D721Med (cell line): ENCODE measurements at regions not wholly inside any gene's neighbourhood (a gene's known extent, or its start where the extent isn't known, plus 50 kb on each side); places are given as distances from the start of the nearest gene placed in this dataset.

Experiments
- DNase-seq: peaks from one replicate; pipeline ENCODE4 v3.0.0; 2011; ENCODE audit warnings: low spot score; ENCODE audit not compliant: insufficient read length
- FAIRE-seq: peaks from 2 replicates; lab custom pipeline; 2011; peaks lifted over from hg19 to GRCh38; lab: Jason Lieb, UNC
- CTCF ChIP-seq: IDR thresholded peaks from 2 replicates; pipeline ENCODE4 v1.5.1; 2012; ENCODE audit warnings: mild to moderate bottlenecking, control low read depth; ENCODE audit not compliant: insufficient read depth; ENCODE audit errors: missing control alignments

- FAIRE-seq (no peak), DNase-seq (no peak)
- TF ChIP-seq CTCF, result no peak
These were observed 189.0 kb downstream of the AASDH start for GRCh38 chr4:56198265-56198664.

DNA sequence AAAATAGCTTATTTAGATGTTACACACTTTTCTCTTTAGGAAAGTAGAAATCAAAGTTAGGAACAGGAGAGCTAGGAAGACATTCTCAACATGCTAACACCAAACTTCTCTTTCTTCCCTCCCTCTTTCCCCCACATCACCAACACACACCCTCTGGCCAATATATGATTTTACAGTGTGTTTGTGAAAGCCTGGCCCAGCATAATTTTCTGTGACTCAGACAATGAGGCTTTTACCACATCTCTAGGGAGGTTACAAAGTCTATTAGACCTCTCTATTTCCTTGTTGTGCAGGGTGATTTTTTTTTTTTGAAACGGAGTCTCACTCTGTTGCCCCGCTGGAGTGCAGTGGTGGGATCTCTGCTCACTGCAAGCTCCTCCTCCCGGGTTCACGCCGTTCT lies 189.9 kb downstream of the AASDH start:
- no peak for TF ChIP-seq CTCF
- FAIRE-seq, result peak; percentile 21
- no peak for DNase-seq

- no peak for TF ChIP-seq CTCF
- DNase-seq (no peak), FAIRE-seq (no peak)
These were observed 192.3 kb downstream of the AASDH start for GRCh38 chr4:56195025-56195424.

DNA sequence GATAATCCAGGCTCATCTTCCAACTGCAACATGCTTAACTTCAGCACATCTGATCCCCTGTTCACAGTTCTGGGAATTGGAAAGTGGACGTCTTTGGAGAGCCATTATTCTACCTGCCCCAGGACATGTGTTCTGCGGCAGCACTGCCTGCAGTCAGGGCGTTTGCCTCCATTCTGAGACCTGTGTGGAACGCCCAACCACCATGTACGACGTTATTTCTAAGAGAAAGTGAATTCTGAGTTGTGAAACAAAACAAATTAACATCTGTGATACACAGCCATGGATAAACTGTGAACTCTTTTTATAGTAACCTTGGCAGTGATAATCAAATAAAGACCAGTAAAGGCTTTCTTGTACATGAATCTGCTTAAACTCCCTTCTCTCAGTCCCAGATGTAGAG lies 195.8 kb downstream of the AASDH start:
- no peak for TF ChIP-seq CTCF
- FAIRE-seq (no peak), DNase-seq (no peak)

DNA sequence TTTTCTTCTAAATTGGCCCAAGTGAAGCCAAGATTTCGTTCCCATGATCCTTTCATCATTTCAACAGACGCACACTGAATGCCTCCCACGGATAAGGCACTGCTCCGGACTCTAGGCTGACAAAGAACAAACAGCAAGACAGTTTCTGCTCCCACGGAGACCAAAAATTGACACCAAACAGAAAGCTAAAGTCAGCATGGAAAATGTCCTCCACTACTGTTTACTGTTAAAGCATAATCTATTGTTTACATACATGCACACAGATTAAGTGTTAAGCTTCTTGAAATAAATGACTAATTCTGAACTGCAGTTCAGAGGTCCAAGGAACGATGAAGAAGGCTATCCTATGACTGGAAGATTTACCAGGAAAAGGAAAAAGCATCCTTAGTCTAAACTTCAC lies 199.6 kb downstream of the AASDH start:
- DNase-seq, result no peak
- peak; percentile 41 for FAIRE-seq
- no peak for TF ChIP-seq CTCF

DNA sequence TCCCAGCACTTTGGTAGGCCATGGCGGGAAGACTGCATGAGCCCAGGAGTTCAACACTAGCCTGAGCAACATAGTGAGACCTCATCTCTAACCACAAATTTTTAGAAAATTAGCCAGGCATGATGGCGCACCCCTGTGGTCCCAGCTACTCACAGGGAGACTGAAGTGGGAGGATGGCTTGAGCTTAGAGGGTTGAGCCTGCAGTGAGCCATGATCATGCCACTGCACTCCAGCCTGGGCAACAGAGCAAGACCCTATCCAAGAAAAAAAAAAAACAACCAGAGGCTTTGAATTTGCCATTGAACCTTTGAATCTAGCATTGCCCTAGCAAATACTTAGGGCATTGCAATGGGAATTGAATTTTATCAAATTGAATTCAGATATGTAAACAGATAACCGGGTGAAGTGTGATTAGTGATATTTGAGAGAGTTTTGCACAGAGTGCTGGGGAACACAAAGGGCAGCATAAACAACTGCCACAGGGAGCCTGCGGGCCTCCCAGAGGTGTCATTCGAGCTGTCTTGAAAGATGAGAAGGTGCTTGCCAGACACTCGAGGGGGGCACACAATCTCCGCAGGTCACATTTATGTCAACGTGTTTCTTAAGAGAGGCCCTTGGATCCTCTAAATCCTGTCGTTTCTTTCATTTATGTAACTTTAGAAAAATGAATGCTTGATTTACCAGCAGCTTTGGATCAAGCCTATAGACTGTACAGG lies 200.3 kb downstream of the AASDH start:
- FAIRE-seq (no peak), DNase-seq (no peak)

GRCh38 chr4:56185901-56186300 lies 201.4 kb downstream of the AASDH start:
- no peak for TF ChIP-seq CTCF
- FAIRE-seq (no peak), DNase-seq (no peak)

More for the DNA sequence above, 200.3 kb downstream of the AASDH start:
- no peak for TF ChIP-seq CTCF
